Subcutaneous abdominal adipose tissue (tissue), 5 donors: ENCODE measurements at regions not wholly inside any gene's neighbourhood (a gene's known extent, or its start where the extent isn't known, plus 50 kb on each side); places are given as distances from the start of the nearest gene placed in this dataset.

Experiments
- H3K27ac ChIP-seq: one replicate; pipeline ENCODE4 v1.7.0; 2013; ENCODE audit warnings: low read depth, mild to moderate bottlenecking, inconsistent platforms, low read length, moderate library complexity
- H3K27me3 ChIP-seq, 5 donors: one replicate each; pipeline ENCODE4 v1.7.0; 2013; ENCODE audit warnings: low read length in 5 of 5, inconsistent platforms in 1 of 5; ENCODE audit not compliant: control insufficient read depth in 5 of 5, insufficient read depth in 4 of 5
- H3K36me3 ChIP-seq, 5 donors: one replicate each; pipeline ENCODE4 v1.7.0; 2013; ENCODE audit warnings: low read length in 5 of 5; ENCODE audit not compliant: control insufficient read depth in 5 of 5, insufficient read depth in 5 of 5
- H3K4me1 ChIP-seq, 5 donors: one replicate each; pipeline ENCODE4 v1.7.0; 2013; ENCODE audit warnings: low read length in 5 of 5, mild to moderate bottlenecking in 3 of 5, moderate library complexity in 1 of 5; ENCODE audit not compliant: control insufficient read depth in 5 of 5, insufficient read depth in 5 of 5
- H3K4me3 ChIP-seq, 5 donors: one replicate each; pipeline ENCODE4 v1.7.0; 2013; ENCODE audit warnings: low read length in 5 of 5, low read depth in 1 of 5
- H3K9ac ChIP-seq, 5 donors: one replicate each; pipeline ENCODE4 v1.7.0; 2013; ENCODE audit warnings: low read length in 5 of 5, mild to moderate bottlenecking in 4 of 5, moderate library complexity in 3 of 5
- H3K9me3 ChIP-seq, 5 donors: one replicate each; pipeline ENCODE4 v1.7.0; 2013; ENCODE audit warnings: low read length in 5 of 5; ENCODE audit not compliant: control insufficient read depth in 5 of 5
- donor health status: healthy.
- donor health status: healthy.
- donor health status: healthy.
- donor health status: healthy.
- donor health status: healthy.

- no peak overlapping the region for H3K27ac ChIP-seq
- no peaks in the 10 kb centered on the region for H3K36me3 ChIP-seq
- H3K4me1 ChIP-seq, result no peaks in the 10 kb centered on the region
- H3K9me3 ChIP-seq, result peaks cover 0 to 6% (median 0%) of the 10 kb centered on the region in 5 donors
- no peak overlapping the region for H3K9ac ChIP-seq
- no peak overlapping the region for H3K4me3 ChIP-seq
- peaks cover 0 to 5% (median 0%) of the 10 kb centered on the region in 5 donors for H3K27me3 ChIP-seq
Observed at GRCh38 chr10:58140691-58141347, 126.9 kb downstream of the IPMK start.

GRCh38 chr10:58140054-58140453 lies 127.6 kb downstream of the IPMK start:
- Histone ChIP-seq H3K4me3 (no peak overlapping the region), H3K27ac (no peak overlapping the region), H3K9ac (no peak overlapping the region), H3K9me3 (peaks cover 0 to 6% (median 0%) of the 10 kb centered on the region in 5 donors), H3K4me1 (no peaks in the 10 kb centered on the region), H3K27me3 (peaks cover 0 to 5% (median 0%) of the 10 kb centered on the region in 5 donors), H3K36me3 (no peaks in the 10 kb centered on the region)

GRCh38 chr10:58137813-58138212 lies 129.9 kb downstream of the IPMK start:
- H3K27me3 ChIP-seq, result peaks cover 0 to 5% (median 0%) of the 10 kb centered on the region in 5 donors
- H3K9ac ChIP-seq, result no peak overlapping the region
- H3K36me3 ChIP-seq, result no peaks in the 10 kb centered on the region
- no peak overlapping the region for H3K4me3 ChIP-seq
- H3K27ac ChIP-seq, result no peak overlapping the region
- H3K4me1 ChIP-seq, result no peaks in the 10 kb centered on the region
- H3K9me3 ChIP-seq, result peaks cover 0 to 2% (median 0%) of the 10 kb centered on the region in 5 donors

GRCh38 chr10:58115218-58116050 lies 152.3 kb downstream of the IPMK start:
- H3K9ac ChIP-seq, result no peak overlapping the region
- H3K27me3 ChIP-seq, result no peaks in the 10 kb centered on the region
- no peaks in the 10 kb centered on the region for H3K36me3 ChIP-seq
- H3K27ac ChIP-seq, result no peak overlapping the region
- H3K9me3 ChIP-seq, result no peaks in the 10 kb centered on the region
- H3K4me3 ChIP-seq, result no peak overlapping the region
- no peaks in the 10 kb centered on the region for H3K4me1 ChIP-seq

- Histone ChIP-seq H3K27ac (no peak overlapping the region), H3K27me3 (no peaks in the 10 kb centered on the region), H3K9ac (no peak overlapping the region), H3K9me3 (no peaks in the 10 kb centered on the region), H3K4me1 (no peaks in the 10 kb centered on the region), H3K4me3 (no peak overlapping the region), H3K36me3 (no peaks in the 10 kb centered on the region)
Observed at GRCh38 chr10:58109731-58110130, 158.0 kb downstream of the IPMK start.

- H3K27ac ChIP-seq, result no peak overlapping the region
- H3K4me1 ChIP-seq, result no peaks in the 10 kb centered on the region
- no peaks in the 10 kb centered on the region for H3K36me3 ChIP-seq
- no peak overlapping the region for H3K4me3 ChIP-seq
- peaks cover 0 to 3% (median 0%) of the 10 kb centered on the region in 5 donors for H3K9me3 ChIP-seq
- no peaks in the 10 kb centered on the region for H3K27me3 ChIP-seq
- no peak overlapping the region for H3K9ac ChIP-seq
Observed at GRCh38 chr10:58107506-58107905, 160.2 kb downstream of the IPMK start.

- no peak overlapping the region for H3K4me3 ChIP-seq
- no peaks in the 10 kb centered on the region for H3K36me3 ChIP-seq
- no peak overlapping the region for H3K9ac ChIP-seq
- no peaks in the 10 kb centered on the region for H3K27me3 ChIP-seq
- H3K4me1 ChIP-seq, result no peaks in the 10 kb centered on the region
- H3K9me3 ChIP-seq, result peaks cover 0 to 3% (median 0%) of the 10 kb centered on the region in 5 donors
- H3K27ac ChIP-seq, result no peak overlapping the region
Observed at GRCh38 chr10:58106211-58107035, 161.3 kb downstream of the IPMK start.

- H3K4me1 ChIP-seq, result no peaks in the 10 kb centered on the region
- peaks cover 0 to 3% (median 0%) of the 10 kb centered on the region in 5 donors for H3K9me3 ChIP-seq
- H3K9ac ChIP-seq, result no peak overlapping the region
- H3K27ac ChIP-seq, result no peak overlapping the region
- H3K36me3 ChIP-seq, result no peaks in the 10 kb centered on the region
- H3K4me3 ChIP-seq, result no peak overlapping the region
- no peaks in the 10 kb centered on the region for H3K27me3 ChIP-seq
Observed at GRCh38 chr10:58104351-58104751, 163.3 kb downstream of the IPMK start.

- no peak overlapping the region for H3K9ac ChIP-seq
- no peaks in the 10 kb centered on the region for H3K36me3 ChIP-seq
- H3K9me3 ChIP-seq, result peaks cover 0 to 3% (median 0%) of the 10 kb centered on the region in 5 donors
- no peaks in the 10 kb centered on the region for H3K4me1 ChIP-seq
- H3K27me3 ChIP-seq, result no peaks in the 10 kb centered on the region
- H3K27ac ChIP-seq, result no peak overlapping the region
- H3K4me3 ChIP-seq, result no peak overlapping the region
Observed at GRCh38 chr10:58102897-58103296, 164.8 kb downstream of the IPMK start.
